ENCODE measurements at regions not wholly inside any gene's neighbourhood (a gene's known extent, or its start where the extent isn't known, plus 50 kb on each side); places are given as distances from the start of the nearest gene placed in this dataset.

GRCh38 chr9:95783426-95783975 is 92.0 kb upstream of the ERCC6L2 start (continued):
- TF ChIP-seq THRA (CRISPR knock-in tag; IDR thresholded peaks at IDR 0.05; ENCODE audit: borderline replicate concordance): peak; percentile 14; the same call in 1 of the 2 replicates
- no peak for TF ChIP-seq CSRNP2 (CRISPR knock-in tag; conservative IDR thresholded peaks at IDR 0.05; ENCODE audit: low read depth)
- TF ChIP-seq REPIN1 (CRISPR knock-in tag; IDR thresholded peaks at IDR 0.05; ENCODE audit: borderline replicate concordance, low read depth): no peak
- peak; percentile 66 for TF ChIP-seq ARID5B (CRISPR knock-in tag; IDR thresholded peaks at IDR 0.05)
- TF ChIP-seq PATZ1 (CRISPR knock-in tag; IDR thresholded peaks at IDR 0.05): peak; percentile 57
- peak; percentile 87; the same call in 1 of the 2 replicates for TF ChIP-seq ZNF768 (CRISPR knock-in tag; IDR thresholded peaks at IDR 0.05)
- TF ChIP-seq ZNF121 (CRISPR knock-in tag; IDR thresholded peaks at IDR 0.05): no peak
- TF ChIP-seq ZNF883 (CRISPR knock-in tag; IDR thresholded peaks at IDR 0.05; ENCODE audit: not compliant biosample characterization): no peak
- peak; percentile 54 for TF ChIP-seq RXRB (CRISPR knock-in tag; IDR thresholded peaks at IDR 0.05; ENCODE audit: borderline replicate concordance)
- no peak for TF ChIP-seq ZNF558 (CRISPR knock-in tag; IDR thresholded peaks at IDR 0.05; ENCODE audit: borderline replicate concordance)
- TF ChIP-seq ZNF251 (CRISPR knock-in tag; IDR thresholded peaks at IDR 0.05): no peak
- TF ChIP-seq NR2F2 (IDR thresholded peaks at IDR 0.05; ENCODE audit: borderline replicate concordance, low read depth): no peak
- TF ChIP-seq SYNCRIP (IDR thresholded peaks at IDR 0.05; ENCODE audit: insufficient read depth, low read depth, low read length): no peak
- peak; percentile 22; the same call in 1 of the 2 replicates for TF ChIP-seq GATAD1 (CRISPR knock-in tag; IDR thresholded peaks at IDR 0.05)
- no peak for TF ChIP-seq ONECUT2 (CRISPR knock-in tag; IDR thresholded peaks at IDR 0.05)
- no peak for TF ChIP-seq MTF2 (CRISPR knock-in tag; IDR thresholded peaks at IDR 0.05; ENCODE audit: borderline replicate concordance)
- TF ChIP-seq SATB2 (CRISPR knock-in tag; IDR thresholded peaks at IDR 0.05): no peak
- TF ChIP-seq ZNF576 (CRISPR knock-in tag; IDR thresholded peaks at IDR 0.05): no peak
- TF ChIP-seq SUZ12 (IDR thresholded peaks at IDR 0.05; ENCODE audit: low read depth, low read length): no peak
- no peak for TF ChIP-seq ZNF124 (CRISPR knock-in tag; IDR thresholded peaks at IDR 0.05)
- TF ChIP-seq MXI1 (IDR thresholded peaks at IDR 0.05; ENCODE audit: borderline replicate concordance, low read depth, low read length): no peak
- no peak for TF ChIP-seq ZFP82 (CRISPR knock-in tag; IDR thresholded peaks at IDR 0.05; ENCODE audit: borderline replicate concordance)

Measured in HepG2 (cell line).